Fibroblast of skin of left quadriceps (primary cell): ENCODE measurements at regions not wholly inside any gene's neighbourhood (a gene's known extent, or its start where the extent isn't known, plus 50 kb on each side); places are given as distances from the start of the nearest gene placed in this dataset.
A peak's percentile ranks its signal among the peaks of the same experiment; 100 is the strongest.

ENCODE experiments used
- DNase-seq, 2 experiments: peaks; one replicate each; pipeline ENCODE4 v3.0.0-alpha.2; 2013; ENCODE audit warnings: low read depth in 2 of 2

DNA sequence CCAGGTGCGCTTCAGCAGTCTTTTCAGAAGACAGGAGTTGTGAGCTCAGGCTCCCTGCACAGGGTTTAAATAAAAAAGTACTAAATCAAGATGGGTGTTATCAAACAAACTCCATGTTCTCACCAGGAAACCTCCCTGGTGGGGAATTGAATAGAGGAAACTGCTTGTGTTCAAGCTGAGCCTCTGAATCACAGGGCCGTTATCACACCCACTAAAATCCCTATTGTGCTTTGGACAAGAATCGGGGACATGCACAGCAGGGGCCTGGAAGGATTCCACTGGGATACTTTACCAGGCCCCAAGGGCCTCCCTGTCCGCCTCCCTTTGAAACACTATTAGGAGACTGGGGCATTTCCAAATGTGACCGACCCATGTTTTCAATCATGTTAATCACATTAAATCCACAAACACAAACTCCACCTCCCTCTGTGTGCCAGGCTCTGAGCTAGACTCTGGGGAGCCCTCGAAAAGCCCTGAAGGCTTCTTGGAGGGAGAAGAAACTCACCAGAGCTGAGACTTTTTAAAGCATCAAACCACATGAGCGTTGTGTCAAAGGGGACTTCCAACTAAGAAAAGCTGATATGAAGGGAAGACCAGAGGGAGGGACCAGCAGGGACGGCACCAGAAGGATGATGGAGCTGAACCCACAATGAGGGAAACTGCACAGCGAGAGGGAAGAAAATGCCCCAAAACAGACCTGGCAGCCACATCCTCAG, 458.7 kb upstream of the ID2 start:
- DNase-seq, result no peak

DNA sequence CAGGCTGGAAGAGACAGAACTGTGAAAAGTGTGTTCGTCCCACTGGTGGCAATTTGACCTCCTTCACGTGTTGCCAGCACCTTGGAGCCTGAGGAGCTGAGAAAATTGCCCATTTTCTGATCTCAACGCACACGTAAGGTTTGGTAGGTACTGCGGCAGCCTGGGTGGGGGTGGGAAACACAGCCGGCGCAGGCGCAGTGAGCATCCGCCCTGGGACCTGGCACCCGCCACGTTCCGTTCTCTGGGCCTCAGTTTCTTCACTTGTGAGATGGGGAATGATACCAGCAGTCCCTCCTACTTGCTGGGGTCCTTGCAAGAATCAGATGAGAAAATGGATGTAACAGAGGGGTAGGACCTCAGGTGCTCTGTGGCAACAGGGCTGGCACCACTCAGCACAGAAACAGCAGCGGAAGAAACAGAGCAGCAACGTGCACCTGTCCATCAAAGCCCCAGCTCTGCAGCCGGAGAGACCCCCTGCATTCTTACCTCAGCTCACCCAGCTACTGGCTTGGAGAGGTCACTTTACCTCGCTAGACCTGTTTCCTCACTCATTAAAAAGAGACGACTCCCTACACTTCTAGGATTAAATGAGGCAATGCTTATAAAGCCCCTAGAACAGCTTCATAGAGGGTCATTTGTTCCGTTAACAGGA, 458.0 kb upstream of the ID2 start:
- DNase-seq, result no peak

- DNase-seq, result no peak
Measured at GRCh38 chr2:8224347-8225190, 457.3 kb upstream of the ID2 start.

DNA sequence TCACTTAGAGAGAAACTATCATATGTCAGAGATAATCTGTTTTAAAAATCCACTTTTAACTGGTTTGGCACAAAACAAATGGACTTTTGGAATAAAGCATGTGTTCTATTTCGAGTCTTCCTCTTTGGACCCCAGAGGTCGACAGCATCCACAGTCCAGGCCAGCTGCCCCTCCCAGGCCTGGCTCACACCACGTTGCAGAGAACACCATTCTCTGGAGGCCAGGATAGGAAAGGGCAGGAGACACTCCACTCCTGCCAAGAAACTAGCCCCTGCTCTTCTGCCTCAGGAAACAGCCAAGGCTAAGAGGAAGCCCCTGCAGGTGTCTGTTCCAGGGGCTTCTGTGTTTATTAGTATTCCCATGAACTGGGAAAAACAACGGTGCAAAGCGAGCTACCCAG, 456.6 kb upstream of the ID2 start:
- DNase-seq, result no peak

DNA sequence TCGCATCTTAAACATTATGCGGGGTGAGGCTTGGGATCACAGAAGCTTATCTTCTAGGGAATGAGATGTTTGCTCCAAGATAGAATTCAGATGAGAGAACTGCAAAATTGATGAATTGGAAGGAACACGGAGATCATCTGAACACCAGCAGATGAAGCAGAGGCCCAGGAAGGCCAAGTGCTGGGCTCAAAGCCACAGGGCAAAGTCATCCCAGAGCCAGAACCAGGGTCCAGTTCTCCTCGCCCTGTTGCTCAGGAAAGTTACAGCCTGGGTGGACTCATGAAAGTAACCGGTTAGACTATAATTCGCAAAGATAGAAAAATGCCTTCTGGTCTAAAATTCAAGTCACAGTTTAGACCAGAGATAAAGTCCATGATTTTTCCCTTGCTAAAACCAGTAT, 456.1 kb upstream of the ID2 start:
- no peak for DNase-seq

GRCh38 chr2:8229546-8229986, 452.3 kb upstream of the ID2 start:
- peak; percentile 30 to 36 for DNase-seq

DNA sequence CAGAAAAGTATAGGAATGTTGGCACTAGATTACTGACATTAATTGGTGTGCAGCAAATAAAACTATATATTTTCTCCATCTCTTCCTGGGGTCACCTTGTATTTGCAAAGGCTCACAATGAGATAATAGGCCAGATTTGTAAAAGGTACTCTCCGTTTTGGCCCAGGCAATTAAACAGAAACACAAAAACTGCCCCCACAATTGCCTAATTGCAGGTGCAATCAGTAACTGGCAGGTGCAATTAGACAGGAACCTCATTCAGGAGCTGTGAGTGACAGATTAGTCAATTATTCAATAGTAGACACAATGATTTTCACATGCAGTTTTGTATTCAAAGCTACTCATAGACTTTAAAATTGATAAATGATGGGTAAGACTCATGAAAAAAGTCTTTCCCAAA, 451.4 kb upstream of the ID2 start:
- no peak for DNase-seq

GRCh38 chr2:8231902-8232301, 450.0 kb upstream of the ID2 start:
- no peak for DNase-seq

GRCh38 chr2:8232871-8233270, 449.0 kb upstream of the ID2 start:
- DNase-seq, result no peak

- DNase-seq, result no peak
Measured at GRCh38 chr2:8234253-8234652, 447.6 kb upstream of the ID2 start.

DNA sequence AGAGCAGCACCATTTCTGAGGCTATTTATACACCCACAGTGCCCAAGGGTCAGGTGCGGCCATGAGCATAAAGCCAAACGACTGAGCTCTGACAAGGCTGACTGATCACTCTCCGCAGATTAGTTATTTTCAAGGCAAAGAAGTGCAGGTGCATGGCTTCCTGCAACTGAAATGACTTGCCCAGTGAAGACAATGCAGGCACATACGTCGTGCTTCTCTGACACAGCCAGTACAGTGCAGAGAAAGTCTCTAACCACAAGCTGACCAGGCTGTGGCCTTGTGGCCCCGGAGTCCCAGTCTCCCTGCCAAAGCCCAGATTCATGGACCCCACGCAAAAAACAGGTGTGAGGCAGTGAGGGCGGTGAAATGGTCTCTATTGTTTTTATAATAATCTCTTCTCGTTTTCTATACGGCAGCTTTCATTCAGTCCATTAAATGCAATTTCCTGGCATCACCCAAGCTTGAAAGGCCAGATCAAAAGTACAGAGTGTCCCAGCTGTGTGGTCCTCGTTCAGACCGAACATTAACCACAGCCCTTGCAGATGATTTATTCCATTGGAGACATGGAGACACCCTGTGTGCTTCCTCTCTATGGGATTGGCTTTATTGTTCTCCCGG, 447.0 kb upstream of the ID2 start:
- DNase-seq, result no peak

DNA sequence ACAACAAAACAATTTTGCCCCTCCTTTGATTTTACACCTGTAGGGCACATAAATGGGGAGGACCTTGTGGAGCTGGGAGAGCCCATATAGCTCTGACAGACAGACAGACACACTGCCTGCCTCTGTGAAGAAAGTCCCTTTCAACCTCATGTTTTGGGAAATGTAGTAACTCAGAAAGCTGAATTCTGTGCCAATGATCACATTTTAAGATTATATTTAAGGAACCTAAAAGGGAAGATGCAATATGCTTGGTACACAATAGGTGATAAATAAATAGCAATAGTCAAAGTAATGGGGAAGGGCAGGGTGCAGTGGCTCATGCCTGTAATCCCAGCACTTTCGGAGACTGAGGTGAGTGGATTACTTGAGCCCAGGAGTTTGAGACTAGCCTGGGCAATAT, 446.4 kb upstream of the ID2 start:
- no peak for DNase-seq

DNA sequence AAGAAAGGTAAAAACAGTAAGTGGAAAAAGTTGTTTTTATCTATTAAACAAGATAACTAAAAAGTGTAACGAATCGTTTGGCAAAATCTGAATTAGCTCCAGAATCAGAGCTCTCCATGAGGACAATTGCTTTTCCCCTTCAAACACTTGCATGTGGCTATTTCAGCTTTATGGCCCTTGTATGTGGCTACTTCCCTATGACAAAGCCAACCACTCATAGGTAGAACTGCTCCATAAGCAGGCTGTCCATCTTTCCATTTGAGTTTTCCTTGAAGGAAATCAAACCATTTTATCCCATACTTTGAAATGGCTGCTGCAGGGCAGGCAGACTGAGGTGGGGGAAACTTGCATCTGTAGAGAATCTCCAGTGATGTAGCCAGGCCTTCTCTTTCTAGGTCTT, 445.5 kb upstream of the ID2 start:
- DNase-seq, result no peak

DNA sequence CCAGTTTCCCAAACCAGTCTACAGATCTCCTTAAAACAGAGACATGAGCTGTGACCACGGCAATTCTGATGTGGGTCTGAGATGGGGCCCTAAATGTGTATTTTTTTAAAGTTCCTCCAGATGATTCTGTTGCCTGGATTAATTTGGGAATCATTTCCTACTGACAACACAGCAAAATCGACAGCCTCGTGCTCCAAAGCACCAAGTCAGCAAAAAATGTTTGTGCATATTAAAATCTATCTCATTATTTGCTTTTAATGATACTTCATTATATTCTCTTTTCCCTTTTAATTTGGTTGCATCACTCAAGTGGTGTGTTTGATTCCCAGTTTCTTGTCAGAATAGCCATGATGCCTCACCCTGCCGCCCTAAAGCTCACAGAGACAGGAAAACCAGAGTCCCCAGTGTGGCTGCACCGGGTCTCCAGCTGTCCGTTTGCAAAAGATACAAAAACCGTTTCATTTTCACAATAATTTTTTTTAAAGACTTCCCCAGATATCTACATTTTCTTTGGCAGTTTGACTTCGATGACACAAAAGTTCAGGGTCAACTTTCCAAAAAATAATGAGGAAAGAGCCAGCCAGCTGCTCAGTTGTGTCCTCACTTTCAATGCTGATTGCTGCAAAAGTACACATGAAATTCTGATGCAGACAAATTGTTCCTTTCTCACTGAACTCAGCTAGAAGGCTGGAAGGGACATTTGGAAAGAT, 443.2 kb upstream of the ID2 start:
- no peak for DNase-seq

DNA sequence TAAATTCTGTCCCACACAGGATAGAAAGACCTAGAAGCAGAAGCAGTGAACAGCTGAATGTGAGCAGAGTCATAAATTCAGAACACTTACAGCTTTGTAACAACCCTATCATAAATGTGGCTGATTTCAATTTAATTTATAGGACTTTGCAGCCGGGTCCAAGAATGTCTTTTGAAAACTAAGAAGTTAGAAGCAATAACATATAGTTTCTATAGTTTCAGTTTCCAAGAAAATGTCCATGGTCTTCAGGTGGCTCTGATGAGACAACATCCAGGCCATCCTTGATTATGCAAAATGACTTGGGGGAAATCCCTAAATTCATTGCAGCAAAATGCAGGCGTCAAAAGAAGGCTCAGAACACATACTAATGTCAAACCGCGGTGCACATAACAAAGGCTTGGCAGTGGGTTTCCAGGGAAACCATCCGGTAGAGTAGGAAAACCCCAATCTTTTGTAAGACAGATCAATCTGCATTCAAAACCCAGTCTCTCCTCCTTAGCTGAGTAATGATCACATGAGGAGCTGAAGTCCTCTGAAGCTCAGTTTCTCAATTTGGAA, 442.2 kb upstream of the ID2 start:
- peak; percentile 39 to 42 for DNase-seq

DNA sequence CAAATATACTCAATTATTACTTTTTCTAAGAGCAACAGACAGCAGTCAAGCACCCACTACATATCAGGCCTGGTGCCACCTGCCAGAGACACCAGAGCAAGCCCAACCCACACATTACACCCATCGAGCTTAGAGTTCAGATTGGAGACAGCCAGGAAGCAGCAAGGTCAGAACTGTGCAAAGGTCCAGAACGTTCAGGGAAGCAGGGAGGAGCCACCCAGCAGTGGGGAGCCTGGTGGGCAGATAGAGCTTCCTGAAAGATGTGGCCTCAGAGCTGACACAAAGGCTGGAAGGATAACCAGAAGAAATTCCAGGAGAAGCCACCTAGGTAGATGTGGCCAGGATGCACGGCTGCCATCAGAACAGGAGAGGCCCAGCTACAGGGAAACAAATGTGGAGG, 440.5 kb upstream of the ID2 start:
- no peak for DNase-seq

DNA sequence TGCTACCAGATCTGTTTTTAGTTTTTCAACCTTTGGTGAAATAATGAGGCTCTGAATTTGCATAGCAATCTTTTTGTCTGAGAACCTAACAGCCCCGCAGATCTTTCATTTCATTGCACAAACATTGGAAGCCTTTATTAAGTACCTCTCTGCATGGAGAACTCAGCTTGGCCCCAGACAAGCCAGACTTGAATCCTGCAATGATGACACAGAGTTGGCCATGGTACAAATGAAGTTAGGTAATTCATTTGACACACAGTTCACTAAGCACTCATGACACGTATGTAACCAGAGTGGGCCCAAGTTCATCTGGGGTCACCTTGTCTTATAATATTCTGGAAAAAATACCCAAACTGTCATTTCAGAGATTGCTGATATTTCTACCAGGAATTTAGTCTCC, 439.1 kb upstream of the ID2 start:
- DNase-seq, result peak in 1 of 2 experiments; percentile 9

DNA sequence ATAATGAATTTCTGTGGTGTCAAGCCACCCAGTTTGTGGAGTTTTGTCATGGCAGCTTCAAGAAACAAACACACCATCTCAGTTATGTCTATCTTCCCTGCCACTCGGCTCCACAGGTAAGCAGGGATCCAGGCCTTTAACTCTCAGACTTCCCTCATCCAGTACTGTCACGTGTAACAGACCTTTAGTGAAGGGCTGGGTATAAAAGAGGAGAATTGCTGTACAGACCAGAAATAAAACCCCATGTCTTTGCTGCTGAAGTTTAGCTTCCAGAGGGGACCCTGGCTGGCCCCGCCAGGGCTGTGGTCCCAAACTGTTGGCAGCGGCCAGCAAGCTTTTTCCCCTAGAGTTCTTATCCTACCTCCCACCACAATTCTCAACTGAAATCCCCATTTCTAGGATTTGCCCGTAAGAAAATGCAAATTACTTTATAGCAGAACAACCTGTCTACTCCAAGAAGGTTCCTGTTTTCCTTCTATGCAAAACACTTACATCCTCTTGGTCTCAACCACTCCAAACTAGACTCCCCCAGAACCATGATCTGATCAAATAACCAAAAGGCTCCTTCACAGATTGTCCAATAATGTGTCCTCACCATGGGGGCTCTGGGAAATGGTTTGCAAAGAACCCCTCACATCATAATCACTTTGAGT, 438.0 kb upstream of the ID2 start:
- no peak for DNase-seq

DNA sequence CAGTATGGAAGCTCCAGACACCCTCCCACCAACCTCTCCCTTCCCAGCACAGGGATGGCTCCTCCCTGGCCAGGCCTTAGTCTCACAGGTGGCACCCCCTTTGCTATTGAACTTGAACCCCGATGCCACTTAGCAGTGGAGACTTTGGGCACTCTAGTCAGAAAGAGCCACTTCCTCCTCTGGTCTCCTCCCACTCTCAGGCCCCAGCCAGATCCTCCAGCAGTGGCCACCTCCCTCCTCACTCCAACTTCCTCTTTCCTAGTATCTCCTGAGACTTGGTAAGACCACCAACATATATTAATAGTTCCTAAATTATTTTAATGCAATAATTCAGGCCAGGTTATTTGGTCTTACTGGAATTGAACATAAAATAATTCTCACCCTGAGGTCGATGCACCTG, 437.2 kb upstream of the ID2 start:
- DNase-seq, result no peak

GRCh38 chr2:8246137-8246536, 435.7 kb upstream of the ID2 start:
- no peak for DNase-seq
